Activated T-cell treated with anti-CD3 and anti-CD28 coated beads, Interleukin-2, amount 50 U/mL, for 48 hours (primary cell): ENCODE measurements at regions not wholly inside any gene's neighbourhood (a gene's known extent, or its start where the extent isn't known, plus 50 kb on each side); places are given as distances from the start of the nearest gene placed in this dataset.
"Not testable (repeated sequence)": the region's sequence is repeated elsewhere in the genome, so short reads cannot be mapped to it uniquely, and the experiment has no call there.

Experiments
- DNase-seq, 2 experiments: peaks; one replicate each; pipeline ENCODE4 v3.0.0-alpha.2; 2020

DNA sequence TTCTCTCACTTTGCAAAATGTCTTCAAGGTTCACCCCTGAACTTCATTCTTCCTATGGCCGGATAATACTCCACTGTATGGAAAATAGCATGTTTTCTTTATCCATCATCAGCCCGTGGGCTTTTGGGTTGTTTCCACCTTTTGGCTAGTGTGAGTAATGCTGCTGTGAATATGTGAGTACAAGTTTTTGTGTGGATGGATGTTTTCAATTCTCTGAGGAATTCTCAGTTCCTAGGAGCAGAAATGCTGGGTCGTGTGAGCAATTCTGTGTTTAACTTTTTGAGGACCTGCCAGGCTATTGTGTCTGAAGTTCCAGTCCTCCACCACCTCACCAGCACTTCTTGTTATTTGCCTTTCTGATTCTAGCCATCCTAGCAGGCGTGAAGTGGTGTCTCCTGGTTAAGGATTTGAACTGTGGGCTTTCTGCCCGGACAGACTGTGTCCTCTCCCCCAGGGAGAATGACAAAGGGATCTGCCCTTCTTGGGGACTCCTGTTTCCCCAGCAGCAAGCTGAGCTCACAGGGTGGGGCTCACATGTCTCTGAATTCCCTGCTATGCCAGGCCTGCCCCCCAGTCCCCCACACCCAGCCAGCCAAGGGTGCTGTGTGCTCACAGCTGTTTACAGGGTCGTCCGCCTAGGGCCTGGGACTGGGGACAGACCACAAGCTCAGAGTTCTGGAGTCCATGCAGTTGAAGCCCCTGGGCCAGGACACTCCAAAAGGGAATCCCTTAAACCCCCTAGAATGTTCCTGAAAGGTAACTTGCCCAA, 92.2 kb upstream of the CIBAR2 start:
- no peak for DNase-seq

DNA sequence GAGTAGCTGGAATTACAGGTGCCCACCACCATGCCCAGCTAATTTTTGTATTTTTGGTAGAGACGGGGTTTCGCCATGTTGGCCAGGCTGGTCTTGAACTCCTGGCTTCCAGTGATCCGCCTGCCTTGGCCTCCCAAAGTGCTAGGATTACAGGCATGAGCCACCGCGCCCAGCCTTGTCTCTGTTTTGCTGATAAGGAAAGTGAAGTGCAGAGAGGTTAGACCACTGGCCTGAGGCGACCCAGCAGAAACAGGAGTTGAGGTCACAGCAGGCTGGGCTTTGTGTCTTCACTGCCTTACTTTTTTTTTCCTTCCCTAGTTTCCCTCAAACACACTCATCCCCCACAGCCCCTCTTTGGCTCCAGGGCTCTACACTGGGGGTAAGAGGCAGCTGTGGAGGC, 93.0 kb upstream of the CIBAR2 start:
- DNase-seq = not testable (repeated sequence)

DNA sequence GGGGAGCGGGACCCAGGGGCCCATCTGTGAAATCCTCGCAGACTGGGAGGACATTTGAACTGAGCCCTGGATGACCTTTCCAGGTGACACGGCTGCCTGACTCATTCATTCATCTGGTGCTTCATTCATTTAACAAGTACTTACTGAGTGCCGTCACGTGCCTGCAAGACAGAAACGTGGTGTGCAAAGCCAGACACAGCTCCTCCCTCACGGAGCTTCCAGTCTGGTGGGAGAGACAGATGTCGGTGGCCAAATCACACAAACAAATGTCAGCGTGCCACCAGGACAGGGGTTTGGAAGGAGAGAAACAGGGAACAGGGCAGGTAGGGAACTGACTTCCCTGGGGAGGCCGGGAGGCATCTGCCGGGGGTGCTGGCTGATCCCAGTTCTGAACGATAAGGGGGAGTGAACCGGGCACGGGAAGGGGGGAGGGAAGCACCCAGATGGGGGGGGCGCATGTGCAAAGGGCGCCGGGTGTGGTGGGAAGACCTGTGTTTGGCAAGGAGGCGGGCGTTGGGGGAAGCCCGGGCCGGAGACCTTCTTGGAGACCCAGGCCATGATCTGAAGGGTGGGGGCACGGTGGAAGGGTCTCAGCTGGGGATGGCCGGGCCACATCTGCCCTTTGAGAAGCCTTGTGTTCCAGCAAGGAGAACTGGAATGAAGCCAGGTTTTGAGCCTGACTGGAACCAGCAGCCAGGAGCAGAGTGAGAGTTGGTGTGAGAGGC, 93.6 kb upstream of the CIBAR2 start:
- DNase-seq = no peak

DNA sequence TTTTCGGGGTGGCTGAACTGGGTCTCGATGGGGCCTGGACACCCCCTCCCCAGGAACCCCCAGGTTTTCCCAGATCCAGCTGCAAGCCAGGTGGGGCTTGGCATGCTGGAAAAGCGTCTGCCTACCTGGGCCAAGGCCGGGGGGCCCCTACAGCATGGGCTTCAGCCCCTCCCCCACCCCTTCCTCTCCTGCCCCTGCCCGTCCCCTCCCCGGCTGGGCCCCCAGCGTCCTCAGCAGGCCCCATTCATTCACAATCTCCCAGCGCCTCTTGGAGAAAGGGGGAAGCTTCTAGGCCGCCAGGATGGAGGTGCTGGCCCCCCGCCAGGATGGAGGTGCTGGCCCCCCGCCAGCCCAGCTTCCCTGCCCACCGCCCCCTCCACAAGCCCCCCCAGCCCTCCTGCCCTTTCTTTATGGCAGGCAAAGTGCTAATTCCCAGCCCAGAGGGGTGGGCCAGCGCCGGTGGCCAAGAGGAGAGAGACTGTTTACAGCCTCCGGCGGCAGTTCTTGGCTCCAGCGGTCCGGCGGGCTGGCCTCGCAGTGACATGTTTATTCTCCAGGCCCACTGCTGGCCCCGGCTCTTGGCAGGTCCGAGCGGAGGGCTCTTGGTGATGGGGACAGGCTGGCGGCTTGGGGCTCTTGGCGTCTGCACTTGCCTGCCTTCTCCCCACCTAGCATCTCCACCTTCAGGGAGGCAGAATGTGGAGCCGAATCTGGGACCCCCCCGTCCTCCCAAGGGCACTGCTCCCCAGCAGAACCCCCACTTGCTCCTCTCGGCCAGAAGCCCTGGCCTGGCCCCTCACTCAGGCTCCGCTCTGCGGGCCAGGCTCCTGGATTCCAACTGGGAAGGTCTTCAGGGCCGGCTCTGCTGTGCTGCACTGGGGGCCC, 94.4 kb upstream of the CIBAR2 start:
- DNase-seq = no peak

DNA sequence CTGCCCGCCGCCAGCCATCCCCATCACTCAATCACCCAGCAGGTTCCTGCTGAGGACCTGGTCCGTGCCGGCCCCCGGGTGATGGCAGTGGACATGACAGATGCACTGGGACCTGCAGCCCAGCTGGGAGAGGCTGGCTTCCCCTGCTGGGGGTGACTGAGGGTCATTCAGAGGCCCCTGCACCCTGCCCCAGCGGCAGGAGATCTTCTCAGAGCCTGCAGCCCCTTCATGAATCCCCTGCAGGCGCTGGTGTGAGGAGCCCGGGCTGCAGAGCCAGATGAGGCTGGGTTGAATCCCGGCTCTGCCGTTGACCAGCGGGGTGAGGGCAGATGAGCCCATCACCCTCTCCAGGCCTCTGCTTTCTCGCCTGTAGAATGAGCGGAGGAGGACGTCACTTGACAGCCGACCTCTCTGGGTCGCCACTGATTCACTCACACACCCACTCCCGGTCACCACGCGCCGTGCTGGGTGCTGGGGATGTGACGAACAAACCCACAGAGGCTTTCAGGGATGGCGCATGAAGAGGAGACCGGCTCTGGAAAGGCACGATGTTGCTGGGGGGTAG, 95.2 kb upstream of the CIBAR2 start:
- no peak for DNase-seq

GRCh38 chr16:85208181-85208580, 95.9 kb upstream of the CIBAR2 start:
- DNase-seq = no peak

- DNase-seq = no peak
Observed at GRCh38 chr16:85208643-85209520, 96.6 kb upstream of the CIBAR2 start.

DNA sequence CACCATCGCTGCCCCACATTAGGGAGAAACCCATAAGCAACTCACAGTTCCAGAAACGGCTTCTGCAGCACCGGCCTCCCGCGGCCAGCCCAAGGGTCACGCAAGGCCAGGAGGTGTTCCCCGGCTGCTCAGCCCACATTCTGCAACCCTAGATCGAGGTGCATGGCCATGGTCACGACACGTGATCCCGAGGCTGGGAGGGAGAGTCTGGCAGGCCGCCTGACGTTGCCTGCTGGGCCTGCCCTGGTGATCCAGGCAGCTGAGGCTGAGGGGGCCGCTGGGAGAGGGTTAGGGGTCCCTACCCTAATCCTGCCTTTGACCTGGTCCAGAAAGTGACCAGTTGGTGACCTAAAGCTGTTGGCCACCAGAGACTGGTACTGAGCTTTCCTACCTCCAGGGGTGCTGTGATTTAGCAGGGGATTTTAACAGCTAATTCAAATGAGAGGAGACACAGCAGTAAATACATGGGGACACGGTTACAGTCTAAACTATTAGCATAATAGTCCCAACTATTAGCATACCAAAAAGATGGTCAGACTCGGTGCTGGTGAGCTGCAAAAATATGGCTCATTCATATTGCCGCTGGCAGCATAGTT, 97.4 kb upstream of the CIBAR2 start:
- no peak for DNase-seq

DNA sequence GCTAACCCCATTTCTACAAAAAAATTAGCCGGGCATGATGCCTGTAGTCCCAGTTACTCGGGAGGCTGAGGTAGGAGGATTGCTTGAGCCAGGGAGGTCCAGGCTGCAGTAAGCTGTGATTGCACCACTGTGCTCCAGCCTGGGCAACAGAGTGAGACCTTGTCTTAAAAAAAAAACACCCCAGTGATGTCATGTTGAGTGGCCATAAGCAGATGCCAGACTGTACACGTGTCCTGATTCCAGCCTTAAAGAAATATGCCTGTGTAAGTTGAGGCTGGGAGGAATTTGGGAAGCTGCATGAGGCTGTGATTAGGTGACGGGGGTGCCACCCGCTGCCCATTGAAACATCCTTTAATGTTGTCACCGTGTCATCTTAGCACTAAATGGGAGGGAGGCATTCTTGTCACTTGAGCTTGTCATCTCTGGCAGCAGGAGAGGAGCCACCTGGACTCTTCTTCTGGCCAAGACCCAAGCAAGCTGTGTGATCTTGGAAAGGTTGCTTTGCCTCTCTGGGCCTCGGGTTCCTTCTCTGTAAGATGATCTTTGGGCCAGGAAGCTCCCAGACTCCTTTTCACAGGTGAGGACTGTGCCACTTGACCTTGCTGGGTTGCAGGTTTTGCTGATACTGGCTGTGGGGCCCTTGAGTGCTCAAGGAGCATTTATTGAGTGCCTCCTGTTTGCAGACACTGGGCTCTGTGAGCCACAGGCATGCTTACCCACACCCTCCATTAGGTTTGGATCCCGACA, 98.3 kb upstream of the CIBAR2 start:
- DNase-seq = no peak

DNA sequence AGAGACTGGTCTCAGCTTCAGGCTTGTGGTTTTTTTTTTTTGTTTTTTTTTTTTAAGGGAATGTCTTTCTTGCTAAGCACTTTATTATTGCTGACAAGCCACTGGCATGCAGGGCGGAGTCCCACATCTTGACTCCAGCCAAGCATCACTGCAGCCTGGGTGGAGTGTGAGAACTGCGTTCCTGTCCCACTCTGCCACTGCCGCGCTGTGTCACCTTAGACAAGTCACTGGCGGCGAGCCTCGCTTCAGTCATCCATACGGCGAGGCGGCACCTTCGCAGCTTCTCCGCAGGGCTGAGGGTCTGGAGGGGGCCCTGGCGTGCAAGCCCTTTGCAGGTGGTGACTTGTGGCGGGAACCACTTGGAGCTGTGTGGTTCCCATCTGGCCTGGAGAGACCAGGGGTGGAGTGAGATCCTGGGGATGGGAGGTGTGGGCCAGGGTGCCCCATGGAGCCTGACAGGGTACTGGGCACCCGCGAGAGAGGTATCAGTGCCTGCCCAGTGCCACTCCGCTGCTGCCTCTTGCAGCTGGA, 99.1 kb upstream of the CIBAR2 start:
- no peak for DNase-seq

DNA sequence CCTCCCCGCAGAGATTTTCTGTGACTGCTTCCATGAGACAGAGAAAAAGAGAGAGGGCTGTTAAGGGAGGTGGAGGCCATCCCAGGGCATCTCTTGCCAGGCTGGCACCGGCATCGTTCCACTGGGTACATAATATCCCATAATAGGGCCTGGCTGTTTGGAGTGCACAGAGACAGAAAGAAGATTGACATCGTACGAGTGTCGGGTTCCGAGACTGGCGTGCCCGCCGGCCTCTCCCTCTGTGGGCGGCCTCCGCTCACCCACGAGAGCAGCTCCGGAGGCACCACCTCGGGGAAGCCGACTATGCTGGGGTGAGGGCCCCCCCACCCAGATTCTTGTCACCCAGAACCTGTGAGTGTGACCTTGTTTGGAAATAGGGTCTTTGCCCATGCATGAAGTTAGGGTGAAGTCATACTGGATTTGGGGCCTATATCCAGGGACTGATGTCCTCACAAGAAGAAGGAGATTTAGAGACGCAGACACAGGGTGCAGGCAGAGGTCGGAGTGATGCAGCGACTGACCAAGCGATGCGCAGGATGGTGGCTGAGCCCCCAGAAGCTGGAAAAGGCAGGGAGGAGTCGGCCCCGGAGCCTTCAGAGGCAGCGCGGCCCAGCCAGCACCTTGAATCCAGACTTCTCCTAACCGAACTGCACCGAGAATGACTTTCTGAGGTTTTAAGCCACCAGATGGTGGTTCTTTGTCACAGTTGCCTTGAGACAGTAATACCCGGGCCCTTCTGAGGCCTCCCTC, 101.8 kb upstream of the CIBAR2 start:
- DNase-seq = no peak

DNA sequence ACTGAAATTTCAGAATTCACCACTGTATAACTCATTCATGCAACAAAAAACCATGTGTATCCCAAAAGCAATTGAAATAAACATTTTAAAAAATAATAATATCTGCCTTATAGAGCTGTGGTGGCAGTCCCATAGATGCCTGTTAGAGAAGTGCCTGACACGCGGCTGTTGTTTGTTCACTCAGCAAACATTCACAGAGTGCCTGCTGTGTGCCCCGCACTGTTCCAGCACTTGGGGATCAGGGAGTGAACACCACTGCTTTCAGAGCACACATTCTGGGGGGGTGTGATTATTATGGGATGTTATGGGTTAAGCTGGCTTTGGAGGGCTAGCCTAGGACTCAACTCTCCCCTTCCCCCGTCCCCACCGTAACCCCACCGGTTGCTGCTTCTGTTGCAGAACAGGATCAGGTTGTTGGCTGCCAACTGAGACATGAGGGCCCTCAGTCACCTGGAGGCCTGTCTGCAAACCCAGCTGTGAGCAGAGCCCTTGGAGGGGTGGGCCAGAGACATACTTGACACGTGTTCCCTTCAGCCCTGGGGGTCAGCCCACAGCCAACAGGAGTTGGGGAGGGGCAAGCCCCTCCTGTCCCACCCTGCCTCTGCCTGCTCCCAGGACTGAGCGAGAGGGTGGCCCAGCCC, 103.3 kb upstream of the CIBAR2 start:
- no peak for DNase-seq

DNA sequence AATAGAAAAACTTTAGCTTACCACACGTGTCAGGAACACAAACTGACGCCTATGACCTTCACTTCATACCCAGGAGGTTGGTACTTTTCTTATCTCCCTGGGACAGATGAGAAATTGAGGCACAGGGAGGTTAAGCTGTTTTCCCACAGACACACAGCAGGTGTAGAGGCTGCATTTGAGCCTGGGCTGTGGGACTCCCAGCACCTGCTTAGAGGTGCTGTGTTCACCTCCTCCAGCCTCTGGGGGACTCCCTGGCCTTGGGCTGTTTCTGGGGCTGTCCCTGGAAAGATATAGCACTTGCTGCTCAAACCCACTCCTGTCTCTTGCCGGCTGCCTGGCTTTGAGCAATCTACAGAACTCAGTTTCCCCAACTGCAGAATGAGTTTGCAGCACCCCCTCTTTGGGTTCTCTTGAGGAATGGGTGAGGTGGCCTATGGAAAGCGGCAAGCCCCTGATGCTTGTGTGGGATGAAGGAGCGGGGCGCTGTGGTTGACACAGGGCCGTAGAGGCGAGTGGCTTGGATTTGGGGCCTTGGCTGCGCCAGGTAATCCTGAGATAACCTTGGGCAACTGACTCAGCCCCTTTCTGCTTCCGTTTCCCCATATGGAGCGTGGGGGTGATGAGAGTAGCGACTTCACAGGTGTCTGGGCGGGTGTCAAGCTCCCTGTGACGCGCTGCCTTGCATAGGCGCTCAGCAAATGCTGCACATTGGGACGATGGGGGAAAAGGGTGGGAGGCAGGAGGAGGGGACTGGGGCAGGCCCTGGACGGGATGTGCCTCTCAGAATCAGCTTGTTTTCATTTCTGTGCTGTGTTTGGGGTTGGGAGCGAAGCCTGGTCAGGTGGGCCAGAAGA, 104.5 kb upstream of the CIBAR2 start:
- peak; percentile 31 to 48 for DNase-seq

DNA sequence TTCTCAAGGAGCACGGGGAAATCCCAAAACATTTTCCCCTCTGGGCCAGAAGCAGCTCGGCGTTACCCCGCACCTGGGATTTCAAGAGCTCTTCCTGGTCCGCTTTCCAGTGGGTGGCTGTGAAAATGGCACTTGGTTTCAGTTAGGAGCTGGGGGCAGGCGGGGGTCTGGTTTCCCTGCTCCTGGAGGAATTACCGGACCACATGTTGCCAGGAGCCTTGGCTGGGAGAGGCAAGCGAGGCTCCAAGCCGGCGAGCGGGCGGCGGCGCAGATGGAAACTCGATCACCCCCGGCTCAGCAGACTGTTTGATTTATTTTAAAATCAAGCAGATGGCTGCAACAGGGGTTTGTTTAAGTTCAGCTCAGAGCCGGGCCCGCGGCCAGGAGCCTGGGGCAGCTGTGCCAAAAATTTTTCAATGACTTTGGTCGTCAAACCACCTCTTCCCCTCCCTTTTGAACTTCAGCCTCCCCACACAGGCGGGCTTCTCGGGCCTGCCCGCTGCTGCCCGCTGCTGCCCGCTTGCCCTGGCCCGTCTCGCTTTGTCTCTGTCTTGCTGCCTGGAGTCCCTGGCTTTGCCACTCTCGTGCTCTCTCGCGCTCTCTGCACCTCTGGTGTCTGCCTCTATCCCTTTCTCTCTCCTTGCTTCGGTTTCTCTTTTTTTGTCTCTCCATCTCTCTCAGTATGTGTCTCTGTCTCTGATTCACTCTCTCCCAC, 108.0 kb upstream of the CIBAR2 start:
- no peak for DNase-seq

DNA sequence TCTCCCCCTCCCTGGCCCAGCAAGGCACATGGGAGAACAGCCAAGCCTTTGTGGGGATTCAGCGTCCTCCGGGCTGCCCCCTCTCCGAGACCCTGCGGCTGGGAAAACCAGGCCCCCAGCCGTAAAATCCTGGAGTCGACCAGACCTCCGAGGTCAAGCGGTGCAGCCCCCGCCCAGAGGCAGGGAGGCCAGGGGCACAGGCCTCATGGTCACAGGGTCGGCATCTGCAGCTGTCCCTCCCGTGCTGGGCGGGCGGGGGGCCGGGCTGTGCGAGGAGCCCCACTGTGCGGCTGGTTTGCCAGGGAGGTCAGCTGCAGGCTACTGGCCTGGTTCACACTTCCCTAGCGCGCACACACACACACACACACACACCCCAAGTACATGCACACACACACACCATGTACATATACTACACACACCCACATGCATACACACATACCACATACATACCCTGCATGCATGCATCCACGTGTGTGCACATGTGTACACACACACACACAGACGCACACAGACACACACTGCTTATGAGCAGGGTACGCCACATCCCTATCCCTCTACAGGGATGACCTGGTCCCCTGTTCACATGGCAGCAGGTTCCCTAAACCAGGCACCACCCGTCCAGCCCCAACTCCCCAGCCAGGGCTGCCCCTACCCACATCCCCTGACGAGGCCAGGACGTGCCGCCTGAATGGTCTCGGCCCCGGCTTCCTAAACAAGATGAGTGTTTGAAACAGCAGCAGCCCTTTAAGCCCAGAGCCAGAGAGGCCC, 108.9 kb upstream of the CIBAR2 start:
- no peak for DNase-seq

DNA sequence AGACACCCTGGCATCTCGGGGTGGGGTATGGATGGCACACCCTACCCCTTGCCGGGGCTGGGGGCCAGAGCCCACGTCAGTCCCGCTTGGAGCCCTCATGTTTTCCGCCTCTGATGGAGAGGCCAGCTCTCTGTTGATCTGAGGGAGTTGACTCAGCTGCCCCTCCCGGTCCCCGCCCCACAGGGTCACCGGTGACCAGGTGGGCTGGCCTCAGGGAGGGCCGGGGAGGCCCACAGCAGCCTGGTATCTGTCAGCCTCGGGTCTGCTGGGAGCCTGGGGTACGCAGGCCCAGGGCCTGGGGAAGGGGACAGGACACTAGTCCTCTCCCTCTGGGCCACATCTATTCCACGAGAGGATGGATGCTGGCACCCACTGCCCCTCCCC, 109.5 kb upstream of the CIBAR2 start:
- no peak for DNase-seq
